Mammary epithelial cell (primary cell): ENCODE measurements at regions not wholly inside any gene's neighbourhood (a gene's known extent, or its start where the extent isn't known, plus 50 kb on each side); places are given as distances from the start of the nearest gene placed in this dataset.

Experiments used
- EZH2 ChIP-seq: IDR thresholded peaks from 2 replicates; pipeline ENCODE4 v1.6.1; 2012; ENCODE audit warnings: low read length, inconsistent platforms, borderline replicate concordance
- TF ChIP-seq, protein P1 (sequence below), 2 donors: IDR thresholded peaks in 1 of 2; conservative IDR thresholded peaks in 1 of 2; 2 replicates each; pipeline ENCODE4 v1.5.1; 2011 to 2012; ENCODE audit warnings: inconsistent platforms in 2 of 2, low read length in 2 of 2, mild to moderate bottlenecking in 2 of 2, control low read depth in 1 of 2, low read depth in 1 of 2; ENCODE audit not compliant: insufficient read depth in 1 of 2; ENCODE audit errors: extremely low read depth in 1 of 2

DNA sequence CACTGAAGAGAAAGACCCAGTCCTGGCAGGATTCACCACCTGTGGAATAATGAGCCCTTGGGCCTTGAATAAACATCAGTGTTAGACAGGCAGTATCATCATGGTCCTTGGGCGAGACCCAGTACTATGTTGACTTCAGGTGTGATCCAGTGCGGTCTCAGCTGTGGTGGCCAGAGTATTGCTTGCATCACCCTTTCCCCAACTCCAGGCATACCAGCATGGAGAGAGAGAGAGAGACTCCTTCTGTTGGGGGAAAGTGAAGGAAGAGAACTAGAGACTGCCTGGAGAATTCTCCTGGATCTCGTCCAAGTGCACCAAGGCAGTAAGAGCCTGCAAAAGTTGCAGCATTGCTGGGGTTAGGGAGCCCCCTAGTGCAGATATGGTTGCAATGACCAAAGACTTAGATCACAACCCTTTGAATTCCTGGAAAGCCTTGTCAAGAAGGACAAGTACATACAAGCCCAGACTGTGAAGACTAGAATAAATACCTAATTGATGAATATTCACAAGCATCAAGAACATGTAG lies 61.1 kb upstream of the VAMP7 start:
- TF ChIP-seq, protein P1, sequence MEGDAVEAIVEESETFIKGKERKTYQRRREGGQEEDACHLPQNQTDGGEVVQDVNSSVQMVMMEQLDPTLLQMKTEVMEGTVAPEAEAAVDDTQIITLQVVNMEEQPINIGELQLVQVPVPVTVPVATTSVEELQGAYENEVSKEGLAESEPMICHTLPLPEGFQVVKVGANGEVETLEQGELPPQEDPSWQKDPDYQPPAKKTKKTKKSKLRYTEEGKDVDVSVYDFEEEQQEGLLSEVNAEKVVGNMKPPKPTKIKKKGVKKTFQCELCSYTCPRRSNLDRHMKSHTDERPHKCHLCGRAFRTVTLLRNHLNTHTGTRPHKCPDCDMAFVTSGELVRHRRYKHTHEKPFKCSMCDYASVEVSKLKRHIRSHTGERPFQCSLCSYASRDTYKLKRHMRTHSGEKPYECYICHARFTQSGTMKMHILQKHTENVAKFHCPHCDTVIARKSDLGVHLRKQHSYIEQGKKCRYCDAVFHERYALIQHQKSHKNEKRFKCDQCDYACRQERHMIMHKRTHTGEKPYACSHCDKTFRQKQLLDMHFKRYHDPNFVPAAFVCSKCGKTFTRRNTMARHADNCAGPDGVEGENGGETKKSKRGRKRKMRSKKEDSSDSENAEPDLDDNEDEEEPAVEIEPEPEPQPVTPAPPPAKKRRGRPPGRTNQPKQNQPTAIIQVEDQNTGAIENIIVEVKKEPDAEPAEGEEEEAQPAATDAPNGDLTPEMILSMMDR (conservative IDR thresholded peaks at IDR 0.05 in 1 of 2, IDR thresholded peaks at IDR 0.05 in 1 of 2; ENCODE audit: extremely low read depth in 1 of 2, insufficient read depth in 1 of 2, low read depth in 1 of 2, low read length in 2 of 2): peak; percentile 49 to 68
- no peak for TF ChIP-seq EZH2
